ENCODE measurements at regions not wholly inside any gene's neighbourhood (a gene's known extent, or its start where the extent isn't known, plus 50 kb on each side); places are given as distances from the start of the nearest gene placed in this dataset.

DNA sequence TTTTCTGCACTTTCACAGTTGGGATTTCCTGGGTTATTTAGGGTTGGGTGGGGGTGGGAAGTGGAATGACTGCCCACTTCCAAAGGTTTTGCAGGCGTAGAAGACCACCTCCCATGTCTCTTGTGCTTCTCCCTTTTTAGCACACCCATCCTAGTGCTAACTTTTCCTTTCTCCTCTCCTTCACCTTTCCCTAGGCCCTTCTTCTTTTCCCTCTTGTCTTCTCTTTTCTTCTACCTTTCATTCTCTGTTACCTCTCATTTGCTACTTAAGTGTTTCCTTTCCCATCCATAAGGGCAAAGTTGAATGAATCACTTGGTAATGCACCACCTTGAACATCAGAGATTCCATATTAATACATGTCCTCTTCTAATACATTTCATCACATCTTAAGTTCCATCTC is 105.0 kb upstream of the ZNF184 start:
- DNase-seq (ENCODE audit: low spot score) (no peak), ATAC-seq (no peak)
- Mint-ChIP-seq H3K4me3 (no peak overlapping the region; the same call in 2 of the 3 replicates), H3K36me3 (ENCODE audit: low read depth) (no peaks in the 10 kb centered on the region), H3K9me3 (no peaks in the 10 kb centered on the region), H3K4me1 (0 out of 3 replicates have a peak, but pooled peaks cover 8% of the 10 kb centered on the region), H3K27me3 (ENCODE audit: insufficient read depth, low read depth, poor library complexity) (peaks cover 11% of the 10 kb centered on the region), H3K27ac (no peak overlapping the region)
- Histone ChIP-seq H3K79me2 (replicated peaks; ENCODE audit: insufficient read depth) (no peaks in the 10 kb centered on the region), H4K20me1 (replicated peaks; ENCODE audit: insufficient read depth) (no peaks in the 10 kb centered on the region; the same call in 1 of the 2 replicates), H2AFZ (no peak overlapping the region), H3K4me1 (ENCODE audit: insufficient read depth) (no peaks in the 10 kb centered on the region; the same call in 1 of the 2 replicates), H3K27ac (ENCODE audit: low read depth) (no peak overlapping the region), H3K27me3 (ENCODE audit: insufficient read depth) (no peaks in the 10 kb centered on the region), H3F3A (replicated peaks; ENCODE audit: low read depth) (no peaks in the 10 kb centered on the region), H3K36me3 (ENCODE audit: insufficient read depth) (no peaks in the 10 kb centered on the region), H3K4me2 (no peak overlapping the region), H3K4me3 (no peak overlapping the region), H3K9me2 (ENCODE audit: insufficient read depth) (no peaks in the 10 kb centered on the region)
- TF ChIP-seq CREB1 (CRISPR knock-in tag; IDR thresholded peaks at IDR 0.05; ENCODE audit: low read depth) = no peak
- TF ChIP-seq EZH2phosphoT487 (IDR thresholded peaks at IDR 0.05; ENCODE audit: unreplicated experiment) = no peak

DNA sequence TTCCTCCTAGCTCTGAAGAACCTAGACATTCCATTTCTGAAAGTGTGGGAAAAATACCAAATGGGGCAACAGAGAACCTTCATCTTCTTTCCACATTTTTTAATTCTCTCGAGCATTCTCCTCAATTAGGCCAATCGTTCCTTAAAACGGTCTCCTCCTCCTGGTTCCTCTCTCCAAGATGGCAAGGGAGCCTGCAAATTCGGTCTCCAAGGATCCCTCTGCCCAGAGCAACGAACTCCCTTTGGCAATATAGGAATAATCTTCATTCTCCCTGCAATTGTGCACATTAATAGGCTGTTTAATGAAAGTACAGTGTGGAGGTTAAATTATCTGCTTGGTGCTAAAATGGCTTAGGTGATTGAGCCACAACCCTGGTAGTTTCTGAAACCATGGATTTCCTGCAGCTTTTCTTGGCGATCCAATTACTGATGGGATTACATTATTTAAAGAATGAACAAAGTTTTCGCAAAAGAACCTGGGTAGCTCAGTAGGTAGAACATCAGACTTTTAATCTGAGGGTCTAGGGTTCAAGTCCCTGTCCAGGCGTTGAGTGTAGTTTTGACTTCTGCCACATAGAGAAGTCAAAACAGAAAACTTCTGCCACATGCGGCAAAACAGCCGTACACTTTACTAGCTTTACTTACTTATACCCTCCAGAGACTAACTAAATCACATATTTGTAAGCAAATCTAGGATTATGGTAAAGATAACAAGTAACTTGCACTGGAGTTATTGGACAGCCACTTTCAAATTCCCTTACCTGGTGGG is 102.9 kb upstream of the ZNF184 start:
- no peak overlapping the region for H3K27ac ChIP-seq (ENCODE audit: low read depth)
- peak overlapping the region; percentile 30 for H3K4me2 ChIP-seq
- DNase-seq (ENCODE audit: low spot score) = peak; percentile 65
- peak overlapping the region; percentile 1; the same call in 1 of the 2 replicates for H2AFZ ChIP-seq
- peak; percentile 84 for ATAC-seq
- H3K4me1 Mint-ChIP-seq = 0 out of 3 replicates have a peak, but pooled peaks cover 6% of the 10 kb centered on the region
- no peaks in the 10 kb centered on the region for H3K36me3 Mint-ChIP-seq (ENCODE audit: low read depth)
- no peaks in the 10 kb centered on the region; the same call in 1 of the 2 replicates for H4K20me1 ChIP-seq (replicated peaks; ENCODE audit: insufficient read depth)
- no peaks in the 10 kb centered on the region for H3K27me3 ChIP-seq (ENCODE audit: insufficient read depth)
- H3K4me1 ChIP-seq (ENCODE audit: insufficient read depth) = no peaks in the 10 kb centered on the region
- H3K27ac Mint-ChIP-seq = no peak overlapping the region
- no peak for TF ChIP-seq EZH2phosphoT487 (IDR thresholded peaks at IDR 0.05; ENCODE audit: unreplicated experiment)
- peak overlapping the region; percentile 61 for H3K4me3 Mint-ChIP-seq
- no peaks in the 10 kb centered on the region for H3K9me3 Mint-ChIP-seq
- H3K79me2 ChIP-seq (replicated peaks; ENCODE audit: insufficient read depth) = no peaks in the 10 kb centered on the region
- H3K9me2 ChIP-seq (ENCODE audit: insufficient read depth) = no peaks in the 10 kb centered on the region
- H3K27me3 Mint-ChIP-seq (ENCODE audit: insufficient read depth, low read depth, poor library complexity) = peaks cover 5% of the 10 kb centered on the region
- no peaks in the 10 kb centered on the region for H3K36me3 ChIP-seq (ENCODE audit: insufficient read depth)
- H3F3A ChIP-seq (replicated peaks; ENCODE audit: low read depth) = no peaks in the 10 kb centered on the region
- H3K4me3 ChIP-seq = peak overlapping the region; percentile 39

DNA sequence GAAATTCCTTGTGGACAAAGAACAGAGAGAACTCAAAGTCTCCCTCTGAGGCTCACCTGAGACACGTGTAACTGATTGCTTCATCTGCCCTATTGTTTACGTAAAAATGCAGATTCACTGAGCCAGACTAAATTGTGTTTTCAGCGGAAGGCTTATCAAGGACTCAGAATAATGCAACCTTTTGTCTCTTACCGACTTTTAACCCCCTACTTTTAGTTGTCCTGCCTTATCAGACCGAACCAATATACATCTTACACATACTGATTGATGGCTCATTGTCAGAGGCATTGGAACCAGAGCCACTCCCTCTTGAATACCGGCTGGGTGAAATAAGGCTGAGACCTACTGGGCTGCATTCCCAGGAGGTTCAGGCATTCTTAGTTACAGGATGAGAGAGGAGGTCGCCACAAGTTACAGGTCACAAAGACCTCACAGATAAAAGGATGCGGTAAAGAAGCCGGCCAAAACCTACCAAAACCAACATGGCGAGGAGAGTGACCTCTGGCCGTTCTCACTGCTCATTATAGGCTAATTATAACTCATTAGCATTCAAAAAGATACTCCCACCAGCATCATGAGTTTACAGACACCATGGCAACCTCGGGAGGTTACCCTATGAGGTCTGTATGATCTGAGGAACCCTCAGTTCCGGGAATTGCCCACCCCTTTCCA is 95.5 kb upstream of the ZNF184 start:
- no peak overlapping the region for H3K27ac Mint-ChIP-seq

More for the DNA sequence above, 95.5 kb upstream of the ZNF184 start:
- no peaks in the 10 kb centered on the region for H3K36me3 ChIP-seq (ENCODE audit: insufficient read depth)
- H3F3A ChIP-seq (replicated peaks; ENCODE audit: low read depth) = no peaks in the 10 kb centered on the region
- DNase-seq (ENCODE audit: low spot score) = peak; percentile 62
- no peaks in the 10 kb centered on the region for H3K9me2 ChIP-seq (ENCODE audit: insufficient read depth)
- H3K4me1 ChIP-seq (ENCODE audit: insufficient read depth) = 0 out of 2 replicates have a peak, but pooled peaks cover 12% of the 10 kb centered on the region
- TF ChIP-seq, protein P1, sequence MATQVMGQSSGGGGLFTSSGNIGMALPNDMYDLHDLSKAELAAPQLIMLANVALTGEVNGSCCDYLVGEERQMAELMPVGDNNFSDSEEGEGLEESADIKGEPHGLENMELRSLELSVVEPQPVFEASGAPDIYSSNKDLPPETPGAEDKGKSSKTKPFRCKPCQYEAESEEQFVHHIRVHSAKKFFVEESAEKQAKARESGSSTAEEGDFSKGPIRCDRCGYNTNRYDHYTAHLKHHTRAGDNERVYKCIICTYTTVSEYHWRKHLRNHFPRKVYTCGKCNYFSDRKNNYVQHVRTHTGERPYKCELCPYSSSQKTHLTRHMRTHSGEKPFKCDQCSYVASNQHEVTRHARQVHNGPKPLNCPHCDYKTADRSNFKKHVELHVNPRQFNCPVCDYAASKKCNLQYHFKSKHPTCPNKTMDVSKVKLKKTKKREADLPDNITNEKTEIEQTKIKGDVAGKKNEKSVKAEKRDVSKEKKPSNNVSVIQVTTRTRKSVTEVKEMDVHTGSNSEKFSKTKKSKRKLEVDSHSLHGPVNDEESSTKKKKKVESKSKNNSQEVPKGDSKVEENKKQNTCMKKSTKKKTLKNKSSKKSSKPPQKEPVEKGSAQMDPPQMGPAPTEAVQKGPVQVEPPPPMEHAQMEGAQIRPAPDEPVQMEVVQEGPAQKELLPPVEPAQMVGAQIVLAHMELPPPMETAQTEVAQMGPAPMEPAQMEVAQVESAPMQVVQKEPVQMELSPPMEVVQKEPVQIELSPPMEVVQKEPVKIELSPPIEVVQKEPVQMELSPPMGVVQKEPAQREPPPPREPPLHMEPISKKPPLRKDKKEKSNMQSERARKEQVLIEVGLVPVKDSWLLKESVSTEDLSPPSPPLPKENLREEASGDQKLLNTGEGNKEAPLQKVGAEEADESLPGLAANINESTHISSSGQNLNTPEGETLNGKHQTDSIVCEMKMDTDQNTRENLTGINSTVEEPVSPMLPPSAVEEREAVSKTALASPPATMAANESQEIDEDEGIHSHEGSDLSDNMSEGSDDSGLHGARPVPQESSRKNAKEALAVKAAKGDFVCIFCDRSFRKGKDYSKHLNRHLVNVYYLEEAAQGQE (IDR thresholded peaks at IDR 0.05; ENCODE audit: unreplicated experiment) = no peak
- no peak for TF ChIP-seq POLR2AphosphoS5 (IDR thresholded peaks at IDR 0.05; ENCODE audit: low read depth)
- H4K20me1 ChIP-seq (replicated peaks; ENCODE audit: insufficient read depth) = no peaks in the 10 kb centered on the region
- H3K4me3 ChIP-seq = peak overlapping the region; percentile 23
- peak overlapping the region; percentile 4; the same call in 1 of the 2 replicates for H2AFZ ChIP-seq
- Mint-ChIP-seq H3K4me1 (peaks cover 15% of the 10 kb centered on the region), H3K27me3 (ENCODE audit: insufficient read depth, low read depth, poor library complexity) (peaks cover 9% of the 10 kb centered on the region), H3K36me3 (ENCODE audit: low read depth) (no peaks in the 10 kb centered on the region), H3K9me3 (no peaks in the 10 kb centered on the region), H3K4me3 (peak overlapping the region; percentile 32; the same call in 2 of the 3 replicates)
- H3K79me2 ChIP-seq (replicated peaks; ENCODE audit: insufficient read depth) = no peaks in the 10 kb centered on the region
- peak overlapping the region; percentile 45; the same call in 1 of the 2 replicates for H3K4me2 ChIP-seq
- ATAC-seq = peak; percentile 8; the same call in 2 of the 3 replicates
- peaks cover 28% of the 10 kb centered on the region for H3K27me3 ChIP-seq (ENCODE audit: insufficient read depth)
- H3K27ac ChIP-seq (ENCODE audit: low read depth) = no peak overlapping the region
